Retina (tissue), 1 donor: ENCODE measurements at regions not wholly inside any gene's neighbourhood (a gene's known extent, or its start where the extent isn't known, plus 50 kb on each side); places are given as distances from the start of the nearest gene placed in this dataset.

Experiments
- DNase-seq: peaks from one replicate; pipeline ENCODE4 v3.0.0-alpha.2; 2016

DNA sequence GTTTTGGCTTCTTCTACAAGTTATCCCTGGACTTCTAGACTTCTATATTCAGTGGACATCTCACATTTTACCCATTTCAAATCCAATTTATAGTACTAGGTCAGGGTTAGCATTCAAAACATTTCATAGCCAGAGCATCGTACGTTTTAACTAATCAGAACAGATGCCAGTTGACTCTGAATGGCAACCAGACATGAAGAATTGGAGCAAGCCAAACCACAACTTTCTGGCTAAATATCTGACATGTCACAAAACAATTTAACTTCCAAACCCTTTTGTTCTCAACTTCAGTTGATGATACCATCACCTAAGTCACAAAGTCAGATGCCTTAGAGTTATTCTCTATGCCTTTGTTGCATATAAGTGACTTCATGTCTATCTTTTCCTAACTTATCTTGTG, 1105.7 kb downstream of the XPNPEP1 start:
- no peak for DNase-seq

DNA sequence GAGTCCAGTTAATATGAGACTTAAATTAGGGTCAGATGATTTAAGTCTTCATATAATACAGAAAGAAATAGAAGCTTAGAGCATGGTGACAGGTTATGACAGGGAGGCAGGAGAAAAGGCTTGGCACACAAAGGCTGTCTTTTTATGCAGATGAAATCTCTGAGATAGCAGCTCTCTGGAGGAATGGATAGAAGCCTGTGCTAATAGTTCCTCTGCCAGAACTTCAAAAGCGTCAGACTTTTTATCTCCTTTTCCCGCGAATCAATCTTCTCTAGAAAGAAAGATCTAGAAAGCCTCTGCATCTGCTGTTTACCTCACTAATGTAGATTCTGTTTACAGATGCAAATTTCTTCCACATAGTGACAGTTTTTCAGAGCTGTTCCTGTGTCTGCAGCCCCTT, 1106.2 kb downstream of the XPNPEP1 start:
- DNase-seq, result no peak

GRCh38 chr10:108812906-108813305, 1110.4 kb downstream of the XPNPEP1 start:
- DNase-seq, result no peak

DNA sequence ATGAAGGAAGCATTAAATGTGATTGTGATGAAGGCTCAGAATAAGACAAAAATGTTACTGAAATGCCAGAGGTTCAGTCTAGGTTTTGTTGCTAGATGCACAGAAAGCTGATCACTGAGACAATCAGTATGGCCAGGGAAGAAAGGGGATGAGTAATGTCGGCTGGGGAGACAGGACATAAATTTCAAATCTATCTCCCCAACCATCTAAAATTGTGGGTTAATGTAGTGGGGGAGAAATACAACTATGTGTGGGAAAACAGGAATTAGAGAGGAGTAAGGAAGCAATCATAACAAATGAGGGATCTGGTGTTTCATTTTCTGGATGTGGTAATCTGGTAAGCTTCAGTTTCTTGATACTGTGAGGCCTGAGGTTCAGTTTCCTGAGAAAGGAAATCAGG, 1111.0 kb downstream of the XPNPEP1 start:
- DNase-seq, result no peak

GRCh38 chr10:108808228-108808627, 1115.1 kb downstream of the XPNPEP1 start:
- DNase-seq, result no peak

DNA sequence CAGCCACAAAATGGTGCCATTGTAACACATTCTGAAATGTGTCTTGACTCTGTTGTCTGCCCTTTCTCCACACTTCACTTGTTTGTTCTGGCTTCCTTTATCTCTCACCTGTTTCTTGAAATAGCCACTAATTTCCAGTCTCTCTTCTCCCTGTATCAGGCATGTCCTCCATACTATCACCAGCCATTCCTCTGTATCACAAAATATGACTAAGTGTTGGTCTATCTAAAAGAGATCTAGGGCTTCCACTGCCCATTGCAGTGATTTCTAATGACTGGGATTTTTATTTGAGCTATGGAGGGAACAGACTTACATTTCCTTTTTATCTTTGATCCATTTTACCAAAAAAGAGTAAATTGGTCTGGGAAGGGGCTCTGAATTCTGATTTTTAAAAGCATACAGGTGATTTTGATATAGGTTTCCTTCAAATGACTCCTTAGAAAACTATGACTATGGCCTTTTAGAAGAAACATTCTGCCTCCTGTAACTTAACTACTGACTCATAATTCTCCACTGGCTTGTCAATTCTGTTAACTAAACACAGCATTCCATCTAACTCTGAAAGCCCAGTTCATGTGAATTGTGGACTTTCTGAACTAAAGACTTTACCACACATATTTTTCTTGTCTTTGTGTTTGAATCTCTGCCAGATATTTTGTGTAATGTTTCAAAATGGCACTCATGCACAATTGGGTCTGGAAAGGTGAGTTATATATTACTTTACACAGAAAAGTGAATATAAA, 1121.4 kb downstream of the XPNPEP1 start:
- no peak for DNase-seq

DNA sequence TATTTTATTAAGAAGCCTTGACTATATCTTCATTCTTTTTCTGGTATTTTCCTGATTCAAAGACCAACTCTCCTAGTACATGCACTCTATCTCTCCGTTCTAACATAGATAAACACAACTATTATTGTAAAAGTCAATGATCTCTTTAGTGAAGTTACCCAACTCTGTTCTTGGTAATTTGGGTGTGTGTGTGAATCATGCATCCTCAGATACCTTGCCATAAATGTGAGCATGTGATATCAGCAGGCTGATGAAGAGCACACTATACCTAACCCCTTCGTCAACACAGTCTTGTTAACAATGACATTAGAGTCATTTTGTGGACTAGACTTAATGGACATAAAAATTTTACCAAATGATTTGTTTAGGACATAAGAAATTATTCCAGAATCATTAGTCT, 1122.1 kb downstream of the XPNPEP1 start:
- DNase-seq, result no peak

- DNase-seq, result no peak
Observed at GRCh38 chr10:108797573-108797972, 1125.7 kb downstream of the XPNPEP1 start.

- DNase-seq, result no peak
Observed at GRCh38 chr10:108791794-108792474, 1131.4 kb downstream of the XPNPEP1 start.

GRCh38 chr10:108791030-108791429, 1132.3 kb downstream of the XPNPEP1 start:
- no peak for DNase-seq

GRCh38 chr10:108789919-108790318, 1133.4 kb downstream of the XPNPEP1 start:
- DNase-seq, result no peak

- no peak for DNase-seq
Observed at GRCh38 chr10:108789336-108789735, 1134.0 kb downstream of the XPNPEP1 start.

GRCh38 chr10:108788891-108789290, 1134.4 kb downstream of the XPNPEP1 start:
- DNase-seq, result no peak

DNA sequence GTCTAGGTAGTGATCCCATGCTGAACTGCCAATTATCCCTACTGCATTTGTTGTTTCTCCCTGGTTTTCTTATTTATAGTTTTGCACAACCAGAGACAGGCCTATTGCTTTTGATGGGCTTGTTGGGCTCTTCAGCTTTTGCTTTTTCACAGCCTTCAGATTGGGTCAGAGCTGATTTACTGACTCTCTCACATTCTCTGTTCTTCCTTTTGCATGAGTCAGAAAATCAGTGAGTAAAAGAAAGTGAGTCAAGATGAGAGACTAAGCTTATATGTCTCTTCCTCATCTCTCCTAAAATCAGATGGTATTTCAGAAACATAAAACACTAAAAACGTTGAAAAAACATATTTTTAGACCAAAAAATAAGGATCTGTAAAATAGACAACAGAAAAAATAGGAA, 1135.4 kb downstream of the XPNPEP1 start:
- no peak for DNase-seq

- no peak for DNase-seq
Observed at GRCh38 chr10:108785011-108785410, 1138.3 kb downstream of the XPNPEP1 start.

DNA sequence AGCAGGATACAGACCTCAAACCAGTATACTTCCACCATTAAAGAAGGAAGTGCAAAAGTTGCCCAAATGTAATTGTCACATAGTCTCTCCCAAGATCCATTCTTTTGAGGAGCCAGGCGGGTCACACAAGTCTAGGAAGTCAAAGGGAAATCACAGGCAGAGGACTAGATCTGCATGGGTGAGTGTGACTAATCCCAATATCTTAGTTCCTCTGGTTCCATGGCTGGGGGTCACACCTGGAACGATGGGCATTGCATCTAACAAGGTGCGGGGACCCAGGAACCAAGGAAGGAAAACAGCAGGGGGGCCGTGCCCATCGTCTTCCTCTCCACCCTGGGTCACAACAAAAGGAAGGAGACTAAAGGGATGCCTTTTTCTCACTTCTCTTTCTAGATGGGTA, 1138.8 kb downstream of the XPNPEP1 start:
- DNase-seq, result no peak

- DNase-seq, result no peak
Observed at GRCh38 chr10:108783897-108784296, 1139.4 kb downstream of the XPNPEP1 start.

DNA sequence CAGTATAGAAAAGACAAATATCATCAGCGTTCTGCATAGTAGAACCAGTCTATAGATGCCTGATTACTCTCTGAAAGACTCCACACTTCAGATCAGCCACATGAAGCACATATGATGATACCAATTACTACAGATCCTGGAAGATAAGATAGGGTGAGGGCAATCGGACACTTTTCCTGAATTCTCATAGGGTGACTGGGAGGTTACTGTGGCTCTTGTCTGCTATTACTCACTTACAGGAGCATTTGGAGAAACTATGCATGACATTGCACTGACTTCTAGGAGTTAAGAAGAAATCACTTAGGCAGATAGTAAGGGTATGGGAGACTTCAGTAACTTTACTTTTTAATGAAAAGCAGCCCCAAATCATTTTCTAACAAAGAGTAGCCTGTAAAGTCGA, 1140.9 kb downstream of the XPNPEP1 start:
- no peak for DNase-seq

DNA sequence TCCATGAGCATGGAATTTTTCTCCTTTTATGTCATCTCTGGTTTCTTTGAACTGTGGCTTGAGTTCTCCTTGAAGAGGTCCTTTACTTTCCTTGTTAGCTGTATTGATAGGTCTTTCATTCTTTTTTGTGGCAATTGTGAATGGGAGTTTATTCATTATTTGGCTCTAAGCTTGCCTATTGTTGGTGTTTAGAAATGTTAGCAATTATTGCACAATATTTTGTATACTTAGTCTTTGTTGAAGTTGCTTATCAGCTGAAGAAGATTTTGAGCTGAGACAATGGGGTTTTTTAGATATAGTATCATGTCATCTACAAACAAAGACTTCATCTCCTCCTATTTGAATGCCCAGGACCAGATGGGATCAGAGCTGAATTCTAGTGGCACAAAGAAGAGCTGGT, 1143.8 kb downstream of the XPNPEP1 start:
- no peak for DNase-seq

DNA sequence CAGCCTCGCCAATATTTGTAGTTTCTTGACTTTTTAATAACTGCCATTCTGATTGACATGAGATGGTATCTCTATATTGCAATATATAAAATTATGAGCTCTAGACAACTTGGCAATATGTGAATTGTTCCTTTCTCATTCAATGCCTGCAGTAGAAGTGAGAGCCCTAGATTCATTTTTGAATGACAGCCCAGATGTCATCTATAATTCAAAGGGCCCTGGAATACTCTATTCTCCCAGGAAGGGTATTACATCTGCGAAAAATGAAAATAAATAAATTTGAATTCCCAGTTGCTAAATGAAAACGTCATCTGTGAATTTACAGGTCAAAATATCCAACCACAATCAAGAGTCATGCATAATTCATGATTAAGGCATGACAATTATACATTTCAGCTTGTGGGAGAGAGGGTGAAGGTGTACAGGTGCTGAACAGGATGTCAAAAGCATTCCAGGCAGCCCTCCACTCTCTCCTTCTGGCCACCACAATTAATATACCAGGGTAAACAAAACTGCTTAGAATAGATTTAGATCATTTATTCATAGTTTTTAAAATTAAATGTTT, 1147.3 kb downstream of the XPNPEP1 start:
- no peak for DNase-seq

- no peak for DNase-seq
Observed at GRCh38 chr10:108771106-108771505, 1152.2 kb downstream of the XPNPEP1 start.

GRCh38 chr10:108765794-108766193, 1157.5 kb downstream of the XPNPEP1 start:
- DNase-seq, result no peak

DNA sequence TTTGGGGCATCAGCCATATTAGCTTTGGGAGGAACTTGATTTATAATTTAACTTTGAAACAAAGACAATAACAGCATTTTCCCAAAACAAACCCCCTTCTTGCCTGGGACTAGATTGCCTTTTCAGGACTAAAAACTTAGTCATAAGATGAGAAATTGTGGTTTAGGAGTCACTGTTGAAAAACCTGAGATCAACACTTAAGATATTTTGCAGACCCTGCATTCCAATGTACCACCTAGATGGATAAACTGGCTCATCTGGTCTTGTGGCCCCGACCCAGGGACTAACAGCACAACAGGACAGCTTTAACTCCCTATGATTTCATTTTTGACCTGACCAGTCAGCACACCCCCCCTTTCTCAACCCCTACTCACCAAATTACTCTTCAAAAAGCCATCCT, 1165.4 kb downstream of the XPNPEP1 start:
- no peak for DNase-seq

- DNase-seq, result no peak
Observed at GRCh38 chr10:108755646-108756045, 1167.7 kb downstream of the XPNPEP1 start.
